ENCODE measurements at regions not wholly inside any gene's neighbourhood (a gene's known extent, or its start where the extent isn't known, plus 50 kb on each side); places are given as distances from the start of the nearest gene placed in this dataset.

- TF ChIP-seq CTCF (IDR thresholded peaks at IDR 0.05; ENCODE audit: low read depth, low read length), result no peak
- TF ChIP-seq EZH2phosphoT487 (IDR thresholded peaks at IDR 0.05; ENCODE audit: low read depth), result no peak
Measured at GRCh38 chr3:117597865-117598264, 888.3 kb downstream of the TUSC7 start.

Data from OCI-LY3 (cell line).